ENCODE measurements at regions not wholly inside any gene's neighbourhood (a gene's known extent, or its start where the extent isn't known, plus 50 kb on each side); places are given as distances from the start of the nearest gene placed in this dataset.

- no peak for DNase-seq (ENCODE audit: extremely low read depth, low read depth, low spot score)
Observed at GRCh38 chr12:28601570-28602058, 411.4 kb downstream of the CCDC91 start.

- no peak for DNase-seq (ENCODE audit: extremely low read depth, low read depth, low spot score)
Observed at GRCh38 chr12:28602786-28603185, 412.5 kb downstream of the CCDC91 start.

DNA sequence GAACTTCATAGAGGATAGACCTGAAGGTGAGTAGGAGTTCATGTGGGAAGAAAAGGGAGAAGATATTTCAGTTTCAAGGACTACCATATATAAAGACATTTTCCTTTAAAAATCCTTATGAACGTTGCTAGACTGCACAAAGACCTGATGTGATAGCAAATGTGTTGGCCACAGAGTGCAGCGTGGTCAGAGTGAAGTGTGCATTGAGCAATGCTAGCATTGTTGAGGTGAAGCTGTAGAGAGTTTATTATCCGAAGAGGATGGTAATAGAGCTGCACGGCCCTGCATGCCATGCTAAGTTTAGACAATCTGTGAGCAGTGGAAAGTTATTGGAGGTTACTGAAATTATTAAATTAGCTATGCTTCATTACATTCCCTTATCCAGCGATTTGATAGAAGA lies 413.0 kb downstream of the CCDC91 start:
- DNase-seq (ENCODE audit: extremely low read depth, low read depth, low spot score): no peak

GRCh38 chr12:28603801-28604200 lies 413.5 kb downstream of the CCDC91 start:
- no peak for DNase-seq (ENCODE audit: extremely low read depth, low read depth, low spot score)

DNA sequence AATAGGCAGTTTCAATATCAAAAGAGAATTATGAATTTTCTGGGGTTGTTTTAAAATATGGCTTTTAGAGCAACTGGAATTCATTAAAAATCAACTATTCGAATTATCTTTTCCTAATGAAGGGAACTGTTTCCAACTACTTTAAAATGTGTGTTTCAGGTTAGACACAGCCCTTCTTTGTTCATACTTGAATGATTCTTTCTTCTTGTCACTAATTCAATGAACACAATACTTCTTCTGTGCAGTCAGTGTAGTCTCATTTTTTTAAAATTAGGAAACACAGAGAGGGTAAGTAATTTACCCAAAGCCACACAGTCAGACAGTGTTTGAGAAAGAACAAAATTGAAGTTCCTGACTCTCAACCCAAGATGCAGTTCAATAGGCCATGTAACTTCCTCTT lies 414.0 kb downstream of the CCDC91 start:
- no peak for DNase-seq (ENCODE audit: extremely low read depth, low read depth, low spot score)

- no peak for DNase-seq (ENCODE audit: extremely low read depth, low read depth, low spot score)
Observed at GRCh38 chr12:28606967-28607557, 416.8 kb downstream of the CCDC91 start.

DNA sequence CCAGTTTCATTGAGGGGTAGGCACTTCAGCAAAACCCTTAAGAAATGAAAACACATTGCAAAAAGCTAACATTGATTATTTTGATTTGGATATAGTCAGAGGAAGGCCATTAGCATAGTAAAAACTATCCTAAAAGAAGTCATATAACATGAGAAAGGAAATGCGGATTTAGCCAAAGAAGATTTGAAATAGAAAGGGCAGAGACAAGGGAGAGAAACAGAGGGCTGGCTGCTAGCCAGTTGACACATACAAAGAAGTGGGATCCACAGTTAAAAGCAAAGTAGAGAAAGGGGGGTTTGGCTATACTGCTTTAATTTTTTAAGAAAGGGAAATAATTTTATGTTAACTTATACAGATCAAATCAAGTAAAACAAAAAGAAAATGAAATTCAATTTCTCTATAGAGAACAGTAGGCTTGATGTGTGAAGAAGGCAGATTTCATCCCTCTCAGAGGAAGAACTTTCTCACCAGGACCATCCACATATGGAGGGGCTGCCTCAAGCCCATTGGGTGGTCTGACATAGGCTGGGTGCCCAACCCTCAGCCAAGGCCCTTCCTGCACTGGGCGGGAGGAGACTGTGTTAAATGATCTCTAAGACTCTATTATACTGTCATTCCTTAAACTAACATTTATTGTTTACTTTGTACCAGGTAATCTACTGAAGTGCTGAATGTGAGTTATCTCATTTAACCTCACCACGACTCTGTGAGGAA lies 420.3 kb downstream of the CCDC91 start:
- no peak for DNase-seq (ENCODE audit: extremely low read depth, low read depth, low spot score)

DNA sequence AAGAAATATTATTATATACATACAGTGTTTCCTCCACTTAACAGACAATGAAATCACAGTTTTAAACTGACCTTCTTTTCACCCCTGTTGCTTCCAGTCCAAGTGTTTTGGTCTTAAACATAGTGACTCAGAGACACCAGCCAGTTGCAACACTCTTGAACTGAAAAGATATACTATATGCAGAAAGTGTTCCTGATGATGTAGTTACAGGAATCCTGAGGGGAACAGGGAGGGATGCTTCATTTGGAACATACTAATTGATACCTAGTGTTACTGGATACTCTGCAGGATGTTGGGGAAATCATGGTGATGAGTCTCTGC lies 420.8 kb downstream of the CCDC91 start:
- peak; percentile 12 for DNase-seq (ENCODE audit: extremely low read depth, low read depth, low spot score)

DNA sequence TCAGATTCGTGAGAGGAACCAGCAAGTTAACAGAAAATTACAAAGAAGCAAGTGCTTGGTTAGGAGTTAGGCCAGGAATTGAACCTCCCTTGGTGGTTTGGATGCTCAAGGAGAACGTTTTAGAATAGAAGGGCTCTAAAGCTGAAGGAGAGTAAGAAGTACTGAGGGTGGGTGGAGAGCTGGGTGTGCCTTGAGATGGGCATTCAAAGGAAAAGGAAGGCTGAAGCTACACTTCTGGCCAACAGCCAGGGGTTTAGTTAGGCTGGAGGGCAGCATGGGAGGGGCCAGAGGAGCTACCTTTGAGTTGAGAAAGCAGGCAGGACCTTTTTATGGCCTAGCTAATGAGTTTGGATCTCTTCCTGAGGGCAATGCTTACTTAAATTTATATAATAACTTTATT lies 421.2 kb downstream of the CCDC91 start:
- no peak for DNase-seq (ENCODE audit: extremely low read depth, low read depth, low spot score)

DNA sequence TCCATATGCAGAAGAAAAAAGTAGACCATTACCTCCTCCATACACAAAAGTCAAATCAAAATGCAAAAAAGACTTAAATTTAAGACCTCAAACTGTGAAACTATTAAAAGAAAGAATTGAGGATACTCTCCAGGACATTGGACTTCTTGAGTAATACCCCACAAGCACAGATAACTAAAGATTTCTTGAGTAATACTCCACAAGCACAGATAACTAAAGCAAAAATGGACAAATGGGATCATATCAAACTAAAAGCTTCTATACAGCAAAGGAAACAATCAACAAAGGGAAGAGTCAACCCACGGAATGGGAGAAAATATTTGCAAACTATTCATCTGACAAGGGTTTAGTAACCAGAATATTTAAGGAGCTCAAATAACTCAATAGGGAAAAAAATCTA lies 427.9 kb downstream of the CCDC91 start:
- no peak for DNase-seq (ENCODE audit: extremely low read depth, low read depth, low spot score)

- DNase-seq (ENCODE audit: extremely low read depth, low read depth, low spot score): no peak
Observed at GRCh38 chr12:28618772-28619171, 428.5 kb downstream of the CCDC91 start.

GRCh38 chr12:28620281-28620680 lies 430.0 kb downstream of the CCDC91 start:
- DNase-seq (ENCODE audit: extremely low read depth, low read depth, low spot score): no peak

DNA sequence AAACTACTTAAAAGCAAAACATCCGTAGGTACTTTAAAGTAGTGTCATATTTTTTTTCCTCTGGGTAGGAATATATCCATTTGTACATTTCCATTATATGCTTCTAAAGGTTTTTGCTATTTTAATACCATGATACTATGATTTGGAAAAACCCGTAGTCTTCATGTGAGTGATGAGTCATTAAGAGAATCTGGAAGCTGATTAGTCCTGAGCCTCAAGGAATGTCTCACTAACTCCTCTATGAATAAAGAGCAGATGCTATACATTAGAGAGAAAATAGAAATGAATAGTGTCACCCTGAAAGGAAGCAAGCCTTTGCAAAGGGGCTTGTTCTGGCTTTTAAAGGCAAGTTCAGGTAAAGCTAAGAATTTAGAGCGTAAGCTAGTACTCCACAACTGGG lies 432.1 kb downstream of the CCDC91 start:
- no peak for DNase-seq (ENCODE audit: extremely low read depth, low read depth, low spot score)

GRCh38 chr12:28626504-28626903 lies 436.2 kb downstream of the CCDC91 start:
- DNase-seq (ENCODE audit: extremely low read depth, low read depth, low spot score): no peak

- no peak for DNase-seq (ENCODE audit: extremely low read depth, low read depth, low spot score)
Observed at GRCh38 chr12:28629691-28630090, 439.4 kb downstream of the CCDC91 start.

DNA sequence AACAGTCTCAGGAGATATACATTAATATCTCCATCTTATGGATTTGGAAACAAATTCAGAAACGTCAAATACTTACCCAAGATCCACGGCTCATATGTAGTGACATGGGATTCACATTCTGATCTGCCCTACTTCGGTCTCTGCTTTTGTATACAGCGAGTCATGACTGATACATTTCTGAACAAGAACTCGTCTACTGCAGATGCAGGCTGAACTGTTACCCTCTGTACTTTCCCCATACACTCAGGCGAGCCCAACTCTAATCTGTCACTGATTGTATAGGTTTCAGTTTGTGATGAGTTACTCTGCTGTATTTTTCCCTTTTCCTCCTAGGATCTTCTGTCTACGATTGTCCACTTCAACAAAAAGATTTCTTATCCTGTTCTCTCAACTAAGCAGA lies 441.6 kb downstream of the CCDC91 start:
- DNase-seq (ENCODE audit: extremely low read depth, low read depth, low spot score): no peak

GRCh38 chr12:28640519-28640918 lies 450.3 kb downstream of the CCDC91 start:
- DNase-seq (ENCODE audit: extremely low read depth, low read depth, low spot score): no peak

DNA sequence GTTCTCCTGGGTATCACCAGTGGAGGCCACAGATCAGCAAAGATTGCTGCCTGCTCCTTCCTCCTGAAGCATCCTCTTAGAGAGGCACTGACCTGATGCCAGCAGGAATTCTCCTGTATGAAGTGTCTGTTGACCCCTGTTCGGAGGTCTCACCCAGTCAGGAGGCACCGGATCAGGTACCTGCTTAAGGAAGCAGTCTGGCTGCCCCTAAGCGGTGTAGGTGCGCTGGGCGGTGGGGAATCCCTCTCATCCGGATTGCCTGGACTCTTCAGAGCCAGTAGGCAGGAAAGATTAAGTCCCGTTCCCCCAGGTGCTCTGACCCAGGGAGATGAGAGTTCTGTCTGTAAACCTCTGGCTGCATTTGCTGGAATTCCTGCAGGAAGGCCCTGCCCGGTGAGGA lies 455.2 kb downstream of the CCDC91 start:
- DNase-seq (ENCODE audit: extremely low read depth, low read depth, low spot score): no peak

GRCh38 chr12:28645891-28646290 lies 455.6 kb downstream of the CCDC91 start:
- DNase-seq (ENCODE audit: extremely low read depth, low read depth, low spot score): no peak

DNA sequence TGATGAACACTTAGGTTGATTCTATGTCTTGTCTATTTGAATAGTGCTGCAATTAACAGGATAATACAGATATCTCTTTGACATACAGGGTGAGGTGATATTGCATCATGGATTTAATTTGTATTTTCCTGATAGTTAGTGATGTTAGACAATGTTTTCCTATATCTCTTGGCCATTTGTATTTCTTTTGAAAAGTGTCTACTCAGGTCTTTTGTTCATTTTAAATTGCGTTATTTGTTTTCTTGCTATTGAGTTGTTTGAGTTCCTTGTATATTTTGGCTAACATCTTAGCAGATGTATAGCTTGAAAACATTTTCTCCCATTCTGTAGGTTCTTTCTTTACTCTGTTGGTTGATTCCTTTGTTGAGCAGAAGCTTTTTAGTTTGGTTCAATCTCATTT lies 460.6 kb downstream of the CCDC91 start:
- DNase-seq (ENCODE audit: extremely low read depth, low read depth, low spot score): no peak

DNA sequence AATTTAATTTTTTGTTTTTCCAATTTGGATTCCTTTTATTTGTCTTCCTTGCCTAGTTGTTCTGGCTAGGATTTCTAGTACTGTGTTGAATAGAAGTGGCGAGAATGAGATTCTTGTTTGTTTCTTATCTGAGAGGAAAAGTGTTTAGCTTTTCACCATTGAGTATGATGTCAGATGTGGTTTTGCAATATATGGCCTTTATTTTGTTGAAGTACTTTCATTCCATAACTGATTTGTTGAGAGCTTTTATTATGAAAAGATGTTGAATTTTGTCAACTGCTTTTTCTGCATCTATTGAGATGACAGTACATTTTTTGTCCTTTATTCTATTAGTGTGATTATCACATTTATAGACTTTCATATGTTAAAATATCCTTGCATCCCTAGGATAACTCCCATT lies 462.0 kb downstream of the CCDC91 start:
- no peak for DNase-seq (ENCODE audit: extremely low read depth, low read depth, low spot score)

DNA sequence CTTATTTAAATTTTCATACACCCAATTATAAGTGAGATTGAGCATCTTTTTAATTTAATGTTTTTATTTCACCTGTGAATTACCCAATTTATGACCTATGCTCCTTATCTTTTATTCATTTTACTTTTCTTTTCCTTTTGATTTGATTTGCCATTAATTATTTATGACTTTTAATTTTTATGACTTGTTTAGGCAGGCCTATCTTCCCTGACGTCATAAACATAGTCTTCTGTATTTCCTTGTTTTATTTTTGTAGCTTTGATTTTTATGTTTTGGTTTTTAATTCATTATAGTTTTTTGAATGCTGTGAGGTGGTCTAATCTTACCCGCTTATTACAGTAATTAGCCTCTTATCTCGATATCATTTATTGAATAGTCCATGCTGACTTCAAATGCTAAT lies 467.1 kb upstream of the FAR2 start:
- no peak for DNase-seq (ENCODE audit: extremely low read depth, low read depth, low spot score)

GRCh38 chr12:28683366-28683765 lies 465.7 kb upstream of the FAR2 start:
- DNase-seq (ENCODE audit: extremely low read depth, low read depth, low spot score): no peak
